Fibroblast of lung (primary cell): ENCODE measurements at regions not wholly inside any gene's neighbourhood (a gene's known extent, or its start where the extent isn't known, plus 50 kb on each side); places are given as distances from the start of the nearest gene placed in this dataset.

Source experiments
- EZH2 ChIP-seq: IDR thresholded peaks from 2 replicates; pipeline ENCODE4 v1.5.1; 2012; ENCODE audit warnings: low read length, control low read depth, mild to moderate bottlenecking; ENCODE audit errors: missing control alignments
- TF ChIP-seq, protein P1 (sequence below), 2 donors: IDR thresholded peaks in 1 of 2; conservative IDR thresholded peaks in 1 of 2; 1 replicate in 1 of 2; 2 replicates in 1 of 2; pipeline ENCODE4 v1.5.1; 2011 to 2012; ENCODE audit warnings: low read length in 2 of 2, control low read depth in 1 of 2, inconsistent platforms in 1 of 2, low read depth in 1 of 2, mild to moderate bottlenecking in 1 of 2

DNA sequence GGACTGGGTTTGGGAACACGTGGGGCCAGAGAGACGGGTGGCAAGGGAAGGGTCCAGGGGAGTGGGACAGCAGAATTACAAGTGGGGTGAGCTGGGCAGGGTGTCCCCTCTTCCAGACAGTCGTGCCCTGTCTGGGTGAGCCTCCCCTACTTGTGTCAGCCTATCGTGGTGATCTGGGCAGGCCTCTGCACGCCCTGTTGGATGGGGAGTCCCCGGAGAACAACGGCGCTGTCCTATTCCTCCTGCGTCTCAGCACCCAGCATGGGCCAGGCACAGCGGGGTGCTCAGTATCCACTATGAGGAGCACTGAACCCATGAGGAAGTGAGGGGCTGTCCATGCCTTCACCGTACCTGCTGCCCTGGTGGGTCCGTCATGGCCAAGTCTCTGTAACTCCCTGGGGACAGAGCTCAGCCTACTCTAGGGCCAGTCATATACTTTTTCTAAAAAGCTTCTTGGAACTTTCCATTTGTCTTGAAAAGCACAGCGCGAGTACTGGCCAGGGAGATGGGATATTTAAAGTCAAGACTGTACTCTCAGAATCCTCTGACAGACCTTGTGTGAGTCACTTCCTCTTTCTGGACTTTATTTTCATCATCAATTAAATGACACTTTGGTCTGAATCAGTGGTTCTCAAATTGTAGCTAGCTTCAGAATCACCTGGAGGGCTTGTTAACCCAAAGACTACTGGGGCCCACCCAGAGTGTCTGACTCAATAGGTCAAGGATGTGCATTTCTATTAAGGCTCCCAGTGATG is 81.7 kb upstream of the NECTIN1 start:
- TF ChIP-seq, protein P1, sequence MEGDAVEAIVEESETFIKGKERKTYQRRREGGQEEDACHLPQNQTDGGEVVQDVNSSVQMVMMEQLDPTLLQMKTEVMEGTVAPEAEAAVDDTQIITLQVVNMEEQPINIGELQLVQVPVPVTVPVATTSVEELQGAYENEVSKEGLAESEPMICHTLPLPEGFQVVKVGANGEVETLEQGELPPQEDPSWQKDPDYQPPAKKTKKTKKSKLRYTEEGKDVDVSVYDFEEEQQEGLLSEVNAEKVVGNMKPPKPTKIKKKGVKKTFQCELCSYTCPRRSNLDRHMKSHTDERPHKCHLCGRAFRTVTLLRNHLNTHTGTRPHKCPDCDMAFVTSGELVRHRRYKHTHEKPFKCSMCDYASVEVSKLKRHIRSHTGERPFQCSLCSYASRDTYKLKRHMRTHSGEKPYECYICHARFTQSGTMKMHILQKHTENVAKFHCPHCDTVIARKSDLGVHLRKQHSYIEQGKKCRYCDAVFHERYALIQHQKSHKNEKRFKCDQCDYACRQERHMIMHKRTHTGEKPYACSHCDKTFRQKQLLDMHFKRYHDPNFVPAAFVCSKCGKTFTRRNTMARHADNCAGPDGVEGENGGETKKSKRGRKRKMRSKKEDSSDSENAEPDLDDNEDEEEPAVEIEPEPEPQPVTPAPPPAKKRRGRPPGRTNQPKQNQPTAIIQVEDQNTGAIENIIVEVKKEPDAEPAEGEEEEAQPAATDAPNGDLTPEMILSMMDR (conservative IDR thresholded peaks at IDR 0.05 in 1 of 2, IDR thresholded peaks at IDR 0.05 in 1 of 2; ENCODE audit: low read depth in 1 of 2, low read length in 2 of 2) = no peak
- no peak for TF ChIP-seq EZH2
